ENCODE measurements at regions not wholly inside any gene's neighbourhood (a gene's known extent, or its start where the extent isn't known, plus 50 kb on each side); places are given as distances from the start of the nearest gene placed in this dataset.

- ATAC-seq = no peak
- Histone ChIP-seq H3K27me3 (ENCODE audit: control insufficient read depth in 1 of 2, insufficient read depth in 2 of 2, low read length in 2 of 2) (no peaks in the 10 kb centered on the region), H3K4me3 (replicated peaks in 1 of 3; ENCODE audit: insufficient read depth in 1 of 3, low read depth in 2 of 3, low read length in 3 of 3) (no peak overlapping the region), H3K4me1 (ENCODE audit: insufficient read depth, low read length) (no peaks in the 10 kb centered on the region), H3K9me3 (ENCODE audit: low read length) (no peaks in the 10 kb centered on the region), H3K36me3 (replicated peaks in 1 of 2; ENCODE audit: control insufficient read depth in 1 of 2, insufficient read depth in 2 of 2, low read length in 2 of 2) (no peaks in the 10 kb centered on the region), H3K9ac (ENCODE audit: insufficient read depth, low read depth, low read length) (no peak overlapping the region), H4K20me1 (ENCODE audit: insufficient read depth, low read length) (no peaks in the 10 kb centered on the region), H2AFZ (ENCODE audit: low read length) (no peak overlapping the region), H3K27ac (ENCODE audit: extremely low read length, insufficient read depth, low read length) (no peak overlapping the region), H3K79me2 (ENCODE audit: insufficient read depth, low read length) (no peaks in the 10 kb centered on the region), H3K4me2 (ENCODE audit: low read depth, low read length) (peak overlapping the region; percentile 3; the same call in 1 of the 2 replicates)
- in situ Hi-C loops (cut with HindIII; ENCODE audit: extremely low pct_ligation_motif_present, low pct_unique_long_range_greater_than_20kb) = no loop called here
- TF ChIP-seq, protein P1, sequence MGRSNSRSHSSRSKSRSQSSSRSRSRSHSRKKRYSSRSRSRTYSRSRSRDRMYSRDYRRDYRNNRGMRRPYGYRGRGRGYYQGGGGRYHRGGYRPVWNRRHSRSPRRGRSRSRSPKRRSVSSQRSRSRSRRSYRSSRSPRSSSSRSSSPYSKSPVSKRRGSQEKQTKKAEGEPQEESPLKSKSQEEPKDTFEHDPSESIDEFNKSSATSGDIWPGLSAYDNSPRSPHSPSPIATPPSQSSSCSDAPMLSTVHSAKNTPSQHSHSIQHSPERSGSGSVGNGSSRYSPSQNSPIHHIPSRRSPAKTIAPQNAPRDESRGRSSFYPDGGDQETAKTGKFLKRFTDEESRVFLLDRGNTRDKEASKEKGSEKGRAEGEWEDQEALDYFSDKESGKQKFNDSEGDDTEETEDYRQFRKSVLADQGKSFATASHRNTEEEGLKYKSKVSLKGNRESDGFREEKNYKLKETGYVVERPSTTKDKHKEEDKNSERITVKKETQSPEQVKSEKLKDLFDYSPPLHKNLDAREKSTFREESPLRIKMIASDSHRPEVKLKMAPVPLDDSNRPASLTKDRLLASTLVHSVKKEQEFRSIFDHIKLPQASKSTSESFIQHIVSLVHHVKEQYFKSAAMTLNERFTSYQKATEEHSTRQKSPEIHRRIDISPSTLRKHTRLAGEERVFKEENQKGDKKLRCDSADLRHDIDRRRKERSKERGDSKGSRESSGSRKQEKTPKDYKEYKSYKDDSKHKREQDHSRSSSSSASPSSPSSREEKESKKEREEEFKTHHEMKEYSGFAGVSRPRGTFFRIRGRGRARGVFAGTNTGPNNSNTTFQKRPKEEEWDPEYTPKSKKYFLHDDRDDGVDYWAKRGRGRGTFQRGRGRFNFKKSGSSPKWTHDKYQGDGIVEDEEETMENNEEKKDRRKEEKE (IDR thresholded peaks at IDR 0.05) = no peak
- TF ChIP-seq KDM2A (CRISPR knock-in tag; IDR thresholded peaks at IDR 0.05; ENCODE audit: borderline replicate concordance, low read depth) (no peak), ZNF841 (CRISPR knock-in tag; IDR thresholded peaks at IDR 0.05; ENCODE audit: borderline replicate concordance) (no peak), NR0B2 (CRISPR knock-in tag; IDR thresholded peaks at IDR 0.05) (no peak), KMT2A (CRISPR knock-in tag; IDR thresholded peaks at IDR 0.05) (no peak)
- no peak for FAIRE-seq
- POLR2A ChIA-PET = no interaction called here
- BruUV-seq (replicated peaks) = no TSS peak
- WGBS (ENCODE audit: low lambda C conversion rate) = 1% methylated on average over 4 of the region's 4 CpGs
- no peak for DNase-seq (ENCODE audit: low spot score)
- CTCF ChIA-PET (ENCODE audit: low intra/inter-chr PET ratio, low total read pairs) = no interaction called here
- intact Hi-C loops (cut with micrococcal nuclease; ENCODE audit: unreplicated experiment) = no loop called here
These were observed 675.1 kb upstream of the BRINP3 start for GRCh38 chr1:191152776-191153175.

DNA sequence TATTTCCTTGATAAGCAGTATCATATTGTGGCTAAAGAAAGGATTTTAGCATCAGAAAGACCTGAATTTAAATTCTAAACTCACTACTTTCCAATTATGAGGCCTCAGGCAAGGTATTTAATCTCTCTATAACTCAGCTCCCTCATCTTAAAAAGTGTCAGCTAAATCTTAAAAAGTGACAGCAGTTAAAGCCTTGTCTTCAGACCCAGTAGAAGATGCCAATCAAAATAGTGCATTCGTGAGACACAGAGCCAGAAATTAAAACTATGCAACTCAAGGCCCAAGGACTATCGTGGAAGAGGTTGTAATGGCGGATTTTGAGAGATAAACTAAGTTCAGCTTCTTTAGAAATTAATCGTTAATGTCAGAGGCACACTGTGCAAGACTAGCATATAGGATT, 677.5 kb upstream of the BRINP3 start:
- H3K4me3 ChIP-seq (replicated peaks in 1 of 3; ENCODE audit: insufficient read depth in 1 of 3, low read depth in 2 of 3, low read length in 3 of 3) = no peak overlapping the region
- no peaks in the 10 kb centered on the region for H3K79me2 ChIP-seq (ENCODE audit: insufficient read depth, low read length)
- H3K9me3 ChIP-seq (ENCODE audit: low read length) = no peaks in the 10 kb centered on the region
- ChIA-PET POLR2A (no interaction called here), CTCF (ENCODE audit: low intra/inter-chr PET ratio, low total read pairs) (no interaction called here)
- DNase-seq (ENCODE audit: low spot score) (no peak), FAIRE-seq (no peak), ATAC-seq (no peak)
- H4K20me1 ChIP-seq (ENCODE audit: insufficient read depth, low read length) = no peaks in the 10 kb centered on the region
- H3K27me3 ChIP-seq (ENCODE audit: control insufficient read depth in 1 of 2, insufficient read depth in 2 of 2, low read length in 2 of 2) = no peaks in the 10 kb centered on the region
- in situ Hi-C loops (cut with HindIII; ENCODE audit: extremely low pct_ligation_motif_present, low pct_unique_long_range_greater_than_20kb) = no loop called here
- WGBS (ENCODE audit: low lambda C conversion rate) = 22% methylated on average over 4 of the region's 4 CpGs
- no peak overlapping the region for H3K27ac ChIP-seq (ENCODE audit: extremely low read length, insufficient read depth, low read length)
- no peaks in the 10 kb centered on the region for H3K36me3 ChIP-seq (replicated peaks in 1 of 2; ENCODE audit: control insufficient read depth in 1 of 2, insufficient read depth in 2 of 2, low read length in 2 of 2)
- no peak overlapping the region for H3K9ac ChIP-seq (ENCODE audit: insufficient read depth, low read depth, low read length)
- H3K4me2 ChIP-seq (ENCODE audit: low read depth, low read length) = no peak overlapping the region
- BruUV-seq (replicated peaks) = no TSS peak
- H2AFZ ChIP-seq (ENCODE audit: low read length) = no peak overlapping the region
- no peaks in the 10 kb centered on the region for H3K4me1 ChIP-seq (ENCODE audit: insufficient read depth, low read length)
- intact Hi-C loops (cut with micrococcal nuclease; ENCODE audit: unreplicated experiment) = no loop called here
- no peak for TF ChIP-seq REXO4 (CRISPR knock-in tag; IDR thresholded peaks at IDR 0.05; ENCODE audit: borderline replicate concordance)
- TF ChIP-seq AKNA (CRISPR knock-in tag; IDR thresholded peaks at IDR 0.05; ENCODE audit: borderline replicate concordance) = no peak
- TF ChIP-seq, protein P2, sequence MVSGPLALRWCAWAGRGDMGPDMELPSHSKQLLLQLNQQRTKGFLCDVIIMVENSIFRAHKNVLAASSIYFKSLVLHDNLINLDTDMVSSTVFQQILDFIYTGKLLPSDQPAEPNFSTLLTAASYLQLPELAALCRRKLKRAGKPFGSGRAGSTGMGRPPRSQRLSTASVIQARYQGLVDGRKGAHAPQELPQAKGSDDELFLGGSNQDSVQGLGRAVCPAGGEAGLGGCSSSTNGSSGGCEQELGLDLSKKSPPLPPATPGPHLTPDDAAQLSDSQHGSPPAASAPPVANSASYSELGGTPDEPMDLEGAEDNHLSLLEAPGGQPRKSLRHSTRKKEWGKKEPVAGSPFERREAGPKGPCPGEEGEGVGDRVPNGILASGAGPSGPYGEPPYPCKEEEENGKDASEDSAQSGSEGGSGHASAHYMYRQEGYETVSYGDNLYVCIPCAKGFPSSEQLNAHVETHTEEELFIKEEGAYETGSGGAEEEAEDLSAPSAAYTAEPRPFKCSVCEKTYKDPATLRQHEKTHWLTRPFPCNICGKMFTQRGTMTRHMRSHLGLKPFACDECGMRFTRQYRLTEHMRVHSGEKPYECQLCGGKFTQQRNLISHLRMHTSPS (CRISPR knock-in tag; IDR thresholded peaks at IDR 0.05; ENCODE audit: low read depth) = no peak
- no peak for TF ChIP-seq PHF21A (CRISPR knock-in tag; IDR thresholded peaks at IDR 0.05)

All from HepG2 (cell line).